Lower leg skin (tissue), 4 donors: ENCODE measurements at regions not wholly inside any gene's neighbourhood (a gene's known extent, or its start where the extent isn't known, plus 50 kb on each side); places are given as distances from the start of the nearest gene placed in this dataset.

ENCODE experiments used
- DNase-seq, 2 donors: peaks; one replicate each; pipeline ENCODE4 v3.0.0-alpha.2; 2019; ENCODE audit warnings: low spot score in 2 of 2
- H3K4me3 ChIP-seq: fragments of 200-600 bp; sonication (generic); 2 replicates; pipeline ENCODE4 v1.5.1; 2017; ENCODE audit warnings: mild to moderate bottlenecking, low read depth; ENCODE audit not compliant: poor library complexity, severe bottlenecking
- POLR2A ChIP-seq, 2 donors: fragments of 450-650 bp; IDR thresholded peaks; one replicate each; pipeline ENCODE4 v1.6.1; 2016 to 2017; ENCODE audit warnings: antibody characterized with exemption in 2 of 2, mild to moderate bottlenecking in 1 of 2, moderate library complexity in 1 of 2
- WGBS, 2 donors: methylation state at CpG; one replicate each; pipeline ENCODE4 v1.1.5; 2018; 5-methylcytosine and 5-hydroxymethylcytosine counted together
- intact Hi-C: fragments of 100-400 bp; cut with DNase I; formaldehyde crosslinking; loops from one replicate; pipeline ENCODE4 v1.15.0; 2023; ENCODE audit warnings: low total_unique reads
- TF ChIP-seq, protein P1 (sequence below), 3 donors: fragments of 450-650 bp; IDR thresholded peaks; one replicate each; pipeline ENCODE4 v1.5.1; 2016; ENCODE audit warnings: antibody characterized with exemption in 3 of 3, mild to moderate bottlenecking in 3 of 3, moderate library complexity in 2 of 3

DNA sequence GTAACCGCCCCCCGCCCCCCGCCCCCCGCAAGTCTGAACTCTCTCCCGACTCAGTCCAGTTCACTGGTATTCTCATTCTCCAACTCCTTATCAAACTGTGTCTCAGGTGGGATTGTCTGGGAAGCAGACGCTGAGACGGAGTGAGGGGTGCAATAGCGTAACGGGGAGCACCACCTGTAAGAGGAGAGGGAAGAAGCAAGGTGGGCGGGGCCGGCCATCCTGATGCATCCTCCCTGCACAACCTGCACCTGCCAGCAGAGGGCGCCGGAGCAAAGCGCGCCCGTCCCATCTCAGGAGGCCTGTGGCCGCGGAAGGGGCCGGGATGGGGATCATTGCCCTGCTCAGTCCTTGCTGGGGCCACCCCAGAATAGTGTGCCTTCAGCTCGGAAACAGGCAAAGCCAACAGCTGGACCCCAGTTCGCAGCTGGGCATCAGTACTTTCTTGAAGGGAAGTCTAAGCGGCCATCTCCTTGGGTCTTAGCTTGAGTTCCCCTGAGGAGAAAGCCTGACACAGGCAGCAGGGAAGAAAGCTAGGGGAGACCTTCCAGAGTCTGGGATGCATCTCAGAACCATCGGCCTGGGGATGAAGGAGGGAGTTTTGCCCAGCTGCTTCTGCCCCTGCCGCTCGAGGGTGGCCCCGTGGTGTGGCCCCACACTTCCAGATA, 208.0 kb downstream of the TFCP2L1 start:
- intact Hi-C loops, result no loop called here
- no peak overlapping the region for H3K4me3 ChIP-seq
- peak in 1 of 2 donors; percentile 43 for DNase-seq
- TF ChIP-seq, protein P1, sequence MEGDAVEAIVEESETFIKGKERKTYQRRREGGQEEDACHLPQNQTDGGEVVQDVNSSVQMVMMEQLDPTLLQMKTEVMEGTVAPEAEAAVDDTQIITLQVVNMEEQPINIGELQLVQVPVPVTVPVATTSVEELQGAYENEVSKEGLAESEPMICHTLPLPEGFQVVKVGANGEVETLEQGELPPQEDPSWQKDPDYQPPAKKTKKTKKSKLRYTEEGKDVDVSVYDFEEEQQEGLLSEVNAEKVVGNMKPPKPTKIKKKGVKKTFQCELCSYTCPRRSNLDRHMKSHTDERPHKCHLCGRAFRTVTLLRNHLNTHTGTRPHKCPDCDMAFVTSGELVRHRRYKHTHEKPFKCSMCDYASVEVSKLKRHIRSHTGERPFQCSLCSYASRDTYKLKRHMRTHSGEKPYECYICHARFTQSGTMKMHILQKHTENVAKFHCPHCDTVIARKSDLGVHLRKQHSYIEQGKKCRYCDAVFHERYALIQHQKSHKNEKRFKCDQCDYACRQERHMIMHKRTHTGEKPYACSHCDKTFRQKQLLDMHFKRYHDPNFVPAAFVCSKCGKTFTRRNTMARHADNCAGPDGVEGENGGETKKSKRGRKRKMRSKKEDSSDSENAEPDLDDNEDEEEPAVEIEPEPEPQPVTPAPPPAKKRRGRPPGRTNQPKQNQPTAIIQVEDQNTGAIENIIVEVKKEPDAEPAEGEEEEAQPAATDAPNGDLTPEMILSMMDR (IDR thresholded peaks at IDR 0.05), result no peak
- TF ChIP-seq POLR2A (IDR thresholded peaks at IDR 0.05), result no peak
- 42 to 43% methylated on average over 24 to 26 of the region's 26 CpGs for WGBS, 2 donors

DNA sequence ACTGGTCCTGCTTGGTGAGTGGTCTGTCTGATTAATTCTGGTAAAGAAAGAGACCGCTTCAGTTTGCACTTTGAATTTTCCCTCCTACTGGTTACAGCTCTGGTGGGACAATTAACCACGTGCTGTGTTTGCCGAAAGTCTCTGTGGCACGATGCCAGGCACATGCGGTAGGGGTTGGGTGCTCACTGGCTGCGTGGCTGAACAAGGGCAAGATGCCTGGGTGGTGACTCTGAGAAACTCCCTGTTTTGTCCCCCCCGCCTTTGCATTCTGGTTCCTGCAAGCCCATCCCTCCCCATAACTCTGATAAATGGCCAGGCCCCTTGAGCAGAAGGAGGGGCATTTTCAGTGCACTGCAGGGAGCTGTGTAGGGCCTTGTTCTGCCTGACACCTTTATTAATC, 206.1 kb downstream of the TFCP2L1 start:
- WGBS, 2 donors, result 71 to 73% methylated on average over 7 of the region's 7 CpGs
- no peak overlapping the region for H3K4me3 ChIP-seq
- TF ChIP-seq, protein P1 (IDR thresholded peaks at IDR 0.05), result no peak
- TF ChIP-seq POLR2A (IDR thresholded peaks at IDR 0.05), result no peak
- no peak for DNase-seq
- intact Hi-C loops, result no loop called here

DNA sequence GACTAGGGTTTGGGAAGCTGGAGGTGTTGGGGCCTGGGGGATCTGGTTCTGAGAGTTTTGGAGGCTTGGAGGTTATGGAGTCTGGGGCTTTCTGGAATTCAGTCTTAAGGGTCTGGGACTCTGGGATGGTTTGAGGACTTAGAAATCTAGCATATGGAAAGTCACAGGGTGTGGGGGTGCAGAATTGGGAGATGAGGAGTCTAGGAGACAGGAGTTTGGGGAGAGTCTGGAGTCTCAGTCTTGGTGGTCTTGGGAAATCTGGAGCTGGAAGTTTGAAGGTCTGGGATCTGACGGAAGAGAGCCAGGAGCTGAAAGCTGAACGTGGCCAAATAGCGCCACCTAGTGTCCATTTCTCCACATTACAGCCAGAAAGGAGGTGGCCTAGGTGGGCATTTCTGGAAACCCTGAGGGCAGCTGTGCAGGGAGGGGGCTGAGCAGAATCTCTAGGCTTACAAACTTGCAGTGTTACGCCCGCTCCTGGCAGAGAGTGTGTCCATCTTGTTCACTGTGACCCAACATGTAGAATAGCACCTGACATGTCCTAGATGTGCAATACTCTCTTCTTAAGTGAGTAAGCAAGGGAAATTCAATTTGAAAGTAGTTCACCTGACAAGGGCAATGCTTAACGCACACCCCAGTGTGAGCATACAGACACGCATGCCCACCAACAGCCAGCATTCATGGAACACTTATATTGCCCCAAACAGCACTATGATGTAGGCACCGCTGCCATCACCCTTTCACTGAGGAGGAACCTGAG, 204.8 kb downstream of the TFCP2L1 start:
- peak in 1 of 2 donors; percentile 43 for DNase-seq
- 26 to 30% methylated on average over 8 of the region's 8 CpGs for WGBS, 2 donors
- no peak overlapping the region for H3K4me3 ChIP-seq
- TF ChIP-seq, protein P1 (IDR thresholded peaks at IDR 0.05), result peak in 1 of 3 donors; percentile 69
- TF ChIP-seq POLR2A (IDR thresholded peaks at IDR 0.05), result no peak
- intact Hi-C loops, result no loop called here

DNA sequence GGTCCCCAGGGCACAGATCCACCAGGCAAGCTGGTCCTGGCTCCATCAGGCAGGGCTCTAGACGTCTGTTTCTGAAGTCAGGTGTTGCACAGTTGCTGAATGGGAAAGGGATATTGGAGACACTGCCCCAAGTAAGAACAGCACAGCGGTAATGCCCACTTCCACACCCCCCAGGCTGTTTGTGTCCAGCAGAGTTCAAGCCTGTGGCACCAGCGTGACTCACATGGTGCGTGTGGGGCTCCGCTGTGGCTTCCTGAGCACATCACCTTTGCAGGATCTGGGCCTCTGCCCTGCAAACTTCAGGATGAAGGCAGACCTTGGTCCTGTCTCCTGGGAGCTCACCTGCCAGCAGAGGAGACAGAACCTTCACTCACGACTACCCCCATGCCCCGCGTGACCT, 203.3 kb downstream of the TFCP2L1 start:
- H3K4me3 ChIP-seq, result no peak overlapping the region
- WGBS, 2 donors, result 40 to 86% methylated on average over 1 to 8 of the region's 8 CpGs
- DNase-seq, result no peak
- intact Hi-C loops, result no loop called here
- TF ChIP-seq, protein P1 (IDR thresholded peaks at IDR 0.05), result no peak
- TF ChIP-seq POLR2A (IDR thresholded peaks at IDR 0.05), result no peak

DNA sequence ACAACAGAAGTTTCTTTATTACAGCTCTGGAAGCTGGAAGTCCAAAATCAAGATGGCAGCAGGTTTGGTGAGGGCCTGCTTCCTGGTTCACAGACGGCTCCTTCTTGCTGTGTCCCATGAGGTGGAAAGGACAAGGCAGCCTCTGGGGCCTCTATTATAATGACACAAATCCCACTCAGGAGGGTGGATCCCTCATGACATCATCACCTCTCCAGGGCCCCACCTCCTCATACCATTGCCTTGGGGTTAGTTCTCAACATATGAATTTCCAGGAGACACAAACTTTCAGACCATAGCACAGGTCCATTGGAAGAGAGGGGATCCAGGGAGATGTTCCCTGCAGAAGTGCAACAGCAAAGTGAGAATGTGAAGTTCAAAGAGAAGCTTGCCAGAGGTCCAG, 202.8 kb downstream of the TFCP2L1 start:
- TF ChIP-seq POLR2A (IDR thresholded peaks at IDR 0.05), result no peak
- TF ChIP-seq, protein P1 (IDR thresholded peaks at IDR 0.05), result no peak
- intact Hi-C loops, result no loop called here
- H3K4me3 ChIP-seq, result no peak overlapping the region
- DNase-seq, result no peak
- 85 to 100% methylated on average over 1 of the region's 1 CpG for WGBS, 2 donors
